ENCODE measurements at regions not wholly inside any gene's neighbourhood (a gene's known extent, or its start where the extent isn't known, plus 50 kb on each side); places are given as distances from the start of the nearest gene placed in this dataset.

DNA sequence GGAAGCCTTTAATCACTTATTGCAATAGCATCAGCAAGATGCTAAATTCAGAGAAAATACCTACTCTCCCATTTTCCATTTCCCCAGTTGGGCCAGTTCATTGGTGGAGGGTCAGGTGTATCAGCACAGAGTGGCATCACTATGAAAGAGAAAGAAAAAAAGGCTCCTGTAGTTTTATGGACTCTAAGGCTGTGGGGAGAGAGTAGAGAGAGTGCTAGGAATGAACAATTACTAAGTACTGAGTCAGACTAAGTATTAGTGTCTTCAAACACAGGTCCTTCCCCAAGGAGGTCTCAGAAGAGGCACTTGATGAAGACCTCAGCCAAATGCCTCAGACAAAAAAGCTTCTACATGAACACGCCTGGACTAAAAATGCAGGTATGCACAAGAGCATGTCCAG is 1061.9 kb downstream of the FSTL5 start:
- TF ChIP-seq, protein P1, sequence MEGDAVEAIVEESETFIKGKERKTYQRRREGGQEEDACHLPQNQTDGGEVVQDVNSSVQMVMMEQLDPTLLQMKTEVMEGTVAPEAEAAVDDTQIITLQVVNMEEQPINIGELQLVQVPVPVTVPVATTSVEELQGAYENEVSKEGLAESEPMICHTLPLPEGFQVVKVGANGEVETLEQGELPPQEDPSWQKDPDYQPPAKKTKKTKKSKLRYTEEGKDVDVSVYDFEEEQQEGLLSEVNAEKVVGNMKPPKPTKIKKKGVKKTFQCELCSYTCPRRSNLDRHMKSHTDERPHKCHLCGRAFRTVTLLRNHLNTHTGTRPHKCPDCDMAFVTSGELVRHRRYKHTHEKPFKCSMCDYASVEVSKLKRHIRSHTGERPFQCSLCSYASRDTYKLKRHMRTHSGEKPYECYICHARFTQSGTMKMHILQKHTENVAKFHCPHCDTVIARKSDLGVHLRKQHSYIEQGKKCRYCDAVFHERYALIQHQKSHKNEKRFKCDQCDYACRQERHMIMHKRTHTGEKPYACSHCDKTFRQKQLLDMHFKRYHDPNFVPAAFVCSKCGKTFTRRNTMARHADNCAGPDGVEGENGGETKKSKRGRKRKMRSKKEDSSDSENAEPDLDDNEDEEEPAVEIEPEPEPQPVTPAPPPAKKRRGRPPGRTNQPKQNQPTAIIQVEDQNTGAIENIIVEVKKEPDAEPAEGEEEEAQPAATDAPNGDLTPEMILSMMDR (IDR thresholded peaks at IDR 0.05), result no peak
- TF ChIP-seq EZH2 (IDR thresholded peaks at IDR 0.05) (no peak), EZH2phosphoT487 (IDR thresholded peaks at IDR 0.05) (no peak)

Measured in neural progenitor cell (in vitro differentiated cells).